SK-N-SH (cell line): ENCODE measurements at regions not wholly inside any gene's neighbourhood (a gene's known extent, or its start where the extent isn't known, plus 50 kb on each side); places are given as distances from the start of the nearest gene placed in this dataset.

Experiments used
- CTCF ChIA-PET: fragments of 300-600, 350-600 bp; formaldehyde crosslinking; extraction: SDS; loops from one replicate; lab custom pipeline; 2021; lab: Yijun Ruan, JAX
- POLR2A ChIA-PET: fragments of 350-600 bp; sonication (Branson Sonifier 250); formaldehyde crosslinking; extraction: SDS; loops from one replicate; lab custom pipeline; 2020; ENCODE audit warnings: antibody characterized with exemption, inconsistent platforms; lab: Yijun Ruan, JAX
- DNase-seq: peaks from one replicate; pipeline ENCODE4 v3.0.0; 2012
- H2AFZ ChIP-seq: fragments of 200-600 bp; sonication (generic); 2 replicates; pipeline ENCODE4 v1.8.1; 2016; ENCODE audit warnings: antibody characterized with exemption, mild to moderate bottlenecking, low read depth
- H3F3A ChIP-seq: fragments of 200-600 bp; sonication (generic); replicated peaks from 2 replicates; pipeline ENCODE3; 2016; ENCODE audit warnings: antibody characterized with exemption, mild to moderate bottlenecking; ENCODE audit not compliant: insufficient read depth
- H3K27ac ChIP-seq, 2 experiments: fragments of 200-500 bp in 1 of 2; fragments of 200-600 bp in 1 of 2; sonication (Bioruptor generic) in 1 of 2; sonication (generic), shearing (Covaris generic) in 1 of 2; 2 replicates each; pipeline versions ENCODE4 v1.5.1 to v1.6.1; 2014 to 2016; ENCODE audit warnings: low read depth in 2 of 2, inconsistent platforms in 1 of 2, low read length in 1 of 2, mild to moderate bottlenecking in 1 of 2, mixed read lengths in 1 of 2
- H3K27me3 ChIP-seq: fragments of 200-600 bp; sonication (generic), shearing (Covaris generic); 2 replicates; pipeline ENCODE4 v1.6.1; 2016; ENCODE audit warnings: mixed run types; ENCODE audit not compliant: insufficient read depth
- H3K36me3 ChIP-seq, 2 experiments: fragments of 200-500 bp in 1 of 2; fragments of 200-600 bp in 1 of 2; sonication (Bioruptor generic) in 1 of 2; sonication (generic) in 1 of 2; replicated peaks in 1 of 2; 2 replicates each; pipeline versions ENCODE3 to v1.5.1; 2014 to 2016; ENCODE audit warnings: low read length in 1 of 2, mild to moderate bottlenecking in 1 of 2; ENCODE audit not compliant: insufficient read depth in 2 of 2, control insufficient read depth in 1 of 2
- H3K4me1 ChIP-seq, 2 experiments: fragments of 200-500 bp in 1 of 2; fragments of 200-600 bp in 1 of 2; sonication (Bioruptor generic) in 1 of 2; sonication (generic), shearing (Covaris generic) in 1 of 2; 2 replicates each; pipeline versions ENCODE4 v1.5.1 to v1.6.1; 2014 to 2016; ENCODE audit warnings: low read depth in 1 of 2, low read length in 1 of 2, mixed run types in 1 of 2; ENCODE audit not compliant: insufficient read depth in 2 of 2, control insufficient read depth in 1 of 2
- H3K4me2 ChIP-seq: fragments of 200-600 bp; sonication (generic), shearing (Covaris generic); 2 replicates; pipeline ENCODE4 v1.6.1; 2017; ENCODE audit warnings: mixed run types
- H3K4me3 ChIP-seq, 2 experiments: fragments of 200-500 bp in 1 of 2; fragments of 200-600 bp in 1 of 2; sonication (Bioruptor generic) in 1 of 2; sonication (generic), shearing (Covaris generic) in 1 of 2; 2 replicates each; pipeline versions ENCODE4 v1.5.1 to v1.8.1; 2014 to 2016; ENCODE audit warnings: low read depth in 2 of 2, inconsistent platforms in 1 of 2, low read length in 1 of 2, mild to moderate bottlenecking in 1 of 2, mixed read lengths in 1 of 2, moderate library complexity in 1 of 2
- H3K79me2 ChIP-seq: fragments of 200-600 bp; sonication (generic); 2 replicates; pipeline ENCODE4 v1.8.1; 2017; ENCODE audit warnings: mild to moderate bottlenecking; ENCODE audit not compliant: insufficient read depth
- H3K9ac ChIP-seq: fragments of 200-600 bp; sonication (generic); 2 replicates; pipeline ENCODE4 v1.6.1; 2017; ENCODE audit warnings: mixed run types
- H3K9me2 ChIP-seq: fragments of 200-600 bp; sonication (generic); 2 replicates; pipeline ENCODE4 v1.6.1; 2017; ENCODE audit warnings: mixed run types
- H3K9me3 ChIP-seq: fragments of 200-600 bp; sonication (generic); 2 replicates; pipeline ENCODE4 v1.6.1; 2017; ENCODE audit warnings: mixed run types, mild to moderate bottlenecking, moderate library complexity
- H4K20me1 ChIP-seq: fragments of 200-600 bp; sonication (generic); 2 replicates; pipeline ENCODE4 v1.6.1; 2017; ENCODE audit warnings: mild to moderate bottlenecking, mixed run types; ENCODE audit not compliant: insufficient read depth
- CTCF ChIP-seq: fragments of 200-600 bp; sonication (generic); IDR thresholded peaks from 2 replicates; pipeline ENCODE4 v1.6.1; 2017; ENCODE audit warnings: antibody characterized with exemption, mild to moderate bottlenecking, moderate library complexity
- EP300 ChIP-seq, 2 experiments: IDR thresholded peaks; 2 replicates each; pipeline versions ENCODE4 v1.4.0 to v1.6.1; 2012; ENCODE audit warnings: borderline replicate concordance in 1 of 2, low read depth in 1 of 2, low read length in 1 of 2
- EZH2phosphoT487 ChIP-seq: fragments of 200-600 bp; sonication (generic); IDR thresholded peaks from 2 replicates; pipeline ENCODE4 v1.6.1; 2017; ENCODE audit warnings: low read depth, mixed run types, mild to moderate bottlenecking, antibody characterized with exemption, moderate library complexity, borderline replicate concordance
- GABPA ChIP-seq: IDR thresholded peaks from 2 replicates; pipeline ENCODE4 v1.4.0; 2012; ENCODE audit warnings: low read depth, mild to moderate bottlenecking
- MAX ChIP-seq: IDR thresholded peaks from 2 replicates; pipeline ENCODE4 v1.4.0; 2012; ENCODE audit warnings: low read depth
- MEF2A ChIP-seq: IDR thresholded peaks from 2 replicates; pipeline ENCODE4 v1.4.0; 2012; ENCODE audit warnings: low read depth, borderline replicate concordance
- MXI1 ChIP-seq: IDR thresholded peaks from 2 replicates; pipeline ENCODE4 v1.6.1; 2012; ENCODE audit warnings: mild to moderate bottlenecking, low read depth, low read length, improper control_type of control experiment
- PBX3 ChIP-seq: IDR thresholded peaks from 2 replicates; pipeline ENCODE4; 2012
- RCOR1 ChIP-seq: fragments of 150-350 bp; IDR thresholded peaks from 2 replicates; pipeline ENCODE4 v1.6.1; 2017; ENCODE audit warnings: antibody characterized with exemption, low read length
- REST ChIP-seq: IDR thresholded peaks from 2 replicates; pipeline ENCODE4 v1.6.1; 2012; ENCODE audit warnings: mild to moderate bottlenecking, low read depth, low read length, moderate library complexity
- RFX5 ChIP-seq: IDR thresholded peaks from 2 replicates; pipeline ENCODE4 v1.6.1; 2012; ENCODE audit warnings: mild to moderate bottlenecking, improper control_type of control experiment, low read length
- RXRA ChIP-seq: IDR thresholded peaks from 2 replicates; pipeline ENCODE4 v1.4.0; 2012; ENCODE audit warnings: low read depth, mild to moderate bottlenecking, borderline replicate concordance
- TAF1 ChIP-seq: IDR thresholded peaks from 2 replicates; pipeline ENCODE4 v1.6.1; 2012; ENCODE audit warnings: low read depth, mild to moderate bottlenecking, low read length, moderate library complexity, borderline replicate concordance
- TCF12 ChIP-seq: IDR thresholded peaks from 2 replicates; pipeline ENCODE4 v1.4.0; 2012
- USF2 ChIP-seq: fragments of 150-350 bp; IDR thresholded peaks from 2 replicates; pipeline ENCODE4 v1.6.1; 2017; ENCODE audit warnings: antibody characterized with exemption, low read length, low read depth, borderline replicate concordance
- ZBTB33 ChIP-seq: IDR thresholded peaks from 2 replicates; pipeline ENCODE4 v1.4.0; 2012; ENCODE audit warnings: low read depth, borderline replicate concordance
- WGBS: methylation state at CpG from one replicate; pipeline ENCODE4 v1.1.6; 2017; ENCODE audit warnings: low lambda C conversion rate; 5-methylcytosine and 5-hydroxymethylcytosine counted together

- H4K20me1 ChIP-seq = no peaks in the 10 kb centered on the region
- H3K9me2 ChIP-seq = no peaks in the 10 kb centered on the region
- H3K9ac ChIP-seq = no peak overlapping the region
- H3K4me1 ChIP-seq = no peaks in the 10 kb centered on the region
- no peak overlapping the region for H3K27ac ChIP-seq
- TF ChIP-seq TAF1 (no peak), CTCF (no peak), REST (no peak), TCF12 (no peak), RCOR1 (no peak), MAX (no peak), RFX5 (no peak), EZH2phosphoT487 (no peak), MXI1 (no peak), EP300 (IDR thresholded peaks at IDR 0.05; ENCODE audit: borderline replicate concordance in 1 of 2, low read depth in 1 of 2, low read length in 1 of 2) (no peak), PBX3 (no peak), GABPA (no peak), RXRA (no peak), ZBTB33 (no peak), USF2 (no peak), MEF2A (no peak)
- no peaks in the 10 kb centered on the region for H3K79me2 ChIP-seq
- no peak overlapping the region for H3K4me3 ChIP-seq
- no peak overlapping the region for H3K4me2 ChIP-seq
- H3K9me3 ChIP-seq = no peaks in the 10 kb centered on the region; the same call in 1 of the 2 replicates
- no peaks in the 10 kb centered on the region for H3K36me3 ChIP-seq
- WGBS = 17% methylated on average over 2 of the region's 5 CpGs
- H3K27me3 ChIP-seq = no peaks in the 10 kb centered on the region
- ChIA-PET CTCF (no interaction called here), POLR2A (no interaction called here)
- DNase-seq = no peak
- no peaks in the 10 kb centered on the region for H3F3A ChIP-seq
- no peak overlapping the region for H2AFZ ChIP-seq
These were observed 125.8 kb downstream of the C6orf118 start for GRCh38 chr6:165183496-165184140.
